ENCODE measurements at regions not wholly inside any gene's neighbourhood (a gene's known extent, or its start where the extent isn't known, plus 50 kb on each side); places are given as distances from the start of the nearest gene placed in this dataset.

DNA sequence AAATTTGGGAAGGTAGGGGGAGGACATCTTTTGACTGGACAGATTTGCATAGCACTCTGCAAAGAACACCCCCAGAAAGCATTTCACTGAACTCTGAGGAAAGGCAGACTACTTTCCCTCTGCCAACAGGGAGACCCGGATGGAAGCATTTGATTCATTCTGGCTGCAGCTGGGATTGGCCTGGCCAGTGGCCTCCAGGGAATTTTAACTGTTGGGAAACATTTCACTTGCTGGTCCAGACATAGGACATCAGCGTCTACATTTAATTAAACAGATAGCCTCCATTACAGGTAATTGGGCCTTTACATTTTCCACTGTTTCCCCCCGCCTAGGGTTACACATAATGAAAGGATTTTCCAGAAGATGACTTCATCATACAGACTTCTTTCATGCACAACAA is 92.8 kb downstream of the MARCHF4 start:
- Histone ChIP-seq H3K9me1 (ENCODE audit: control insufficient read depth, extremely low read depth, insufficient read depth, low read length) (no peaks in the 10 kb centered on the region), H3K9me3 (ENCODE audit: control insufficient read depth, low read depth, low read length) (no peaks in the 10 kb centered on the region), H3K79me2 (ENCODE audit: control insufficient read depth, insufficient read depth, low read length) (no peaks in the 10 kb centered on the region), H3K27ac (ENCODE audit: control insufficient read depth, insufficient read depth, low read length) (no peak overlapping the region), H3K4me3 (ENCODE audit: control insufficient read depth in 2 of 3, extremely low read depth in 1 of 3, insufficient read depth in 2 of 3, low read depth in 1 of 3, low read length in 3 of 3) (no peak overlapping the region), H3K4me2 (ENCODE audit: control insufficient read depth, extremely low read depth, insufficient read depth, low read depth, low read length) (no peak overlapping the region), H3K4me1 (ENCODE audit: control insufficient read depth, extremely low read depth, insufficient read depth, low read length) (no peaks in the 10 kb centered on the region), H4K20me1 (ENCODE audit: control insufficient read depth, extremely low read depth, insufficient read depth, low read length) (no peaks in the 10 kb centered on the region), H3K9ac (ENCODE audit: control insufficient read depth, extremely low read depth, insufficient read depth, low read length) (no peak overlapping the region), H3K36me3 (ENCODE audit: control insufficient read depth in 2 of 2, extremely low read depth in 1 of 2, insufficient read depth in 2 of 2, low read length in 2 of 2) (peaks cover 0 to 1% of the 10 kb centered on the region in 2 experiments), H2AFZ (ENCODE audit: control insufficient read depth, low read length) (no peak overlapping the region), H3K27me3 (ENCODE audit: control insufficient read depth, extremely low read depth, insufficient read depth, low read length) (no peaks in the 10 kb centered on the region)
- TF ChIP-seq, protein P1, sequence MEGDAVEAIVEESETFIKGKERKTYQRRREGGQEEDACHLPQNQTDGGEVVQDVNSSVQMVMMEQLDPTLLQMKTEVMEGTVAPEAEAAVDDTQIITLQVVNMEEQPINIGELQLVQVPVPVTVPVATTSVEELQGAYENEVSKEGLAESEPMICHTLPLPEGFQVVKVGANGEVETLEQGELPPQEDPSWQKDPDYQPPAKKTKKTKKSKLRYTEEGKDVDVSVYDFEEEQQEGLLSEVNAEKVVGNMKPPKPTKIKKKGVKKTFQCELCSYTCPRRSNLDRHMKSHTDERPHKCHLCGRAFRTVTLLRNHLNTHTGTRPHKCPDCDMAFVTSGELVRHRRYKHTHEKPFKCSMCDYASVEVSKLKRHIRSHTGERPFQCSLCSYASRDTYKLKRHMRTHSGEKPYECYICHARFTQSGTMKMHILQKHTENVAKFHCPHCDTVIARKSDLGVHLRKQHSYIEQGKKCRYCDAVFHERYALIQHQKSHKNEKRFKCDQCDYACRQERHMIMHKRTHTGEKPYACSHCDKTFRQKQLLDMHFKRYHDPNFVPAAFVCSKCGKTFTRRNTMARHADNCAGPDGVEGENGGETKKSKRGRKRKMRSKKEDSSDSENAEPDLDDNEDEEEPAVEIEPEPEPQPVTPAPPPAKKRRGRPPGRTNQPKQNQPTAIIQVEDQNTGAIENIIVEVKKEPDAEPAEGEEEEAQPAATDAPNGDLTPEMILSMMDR (optimal IDR thresholded peaks at IDR 0.05 in 1 of 3, IDR thresholded peaks at IDR 0.05 in 1 of 3, conservative IDR thresholded peaks at IDR 0.05 in 1 of 3; ENCODE audit: extremely low read depth in 1 of 3, insufficient read depth in 2 of 3, low read length in 3 of 3): no peak
- TF ChIP-seq EZH2 (IDR thresholded peaks at IDR 0.05; ENCODE audit: low read length): no peak
- dilution Hi-C loops (cut with MboI; ENCODE audit: extremely low pct_ligation_motif_present, low sequenced_read_pairs): no loop called here
- FAIRE-seq (no peak), DNase-seq (ENCODE audit: low read depth, low spot score) (no peak)

GRCh38 chr2:216279031-216279430 is 93.3 kb downstream of the MARCHF4 start:
- no peaks in the 10 kb centered on the region for H3K9me3 ChIP-seq (ENCODE audit: control insufficient read depth, low read depth, low read length)
- no peaks in the 10 kb centered on the region for H3K9me1 ChIP-seq (ENCODE audit: control insufficient read depth, extremely low read depth, insufficient read depth, low read length)
- peaks cover 0 to 1% of the 10 kb centered on the region in 2 experiments for H3K36me3 ChIP-seq (ENCODE audit: control insufficient read depth in 2 of 2, extremely low read depth in 1 of 2, insufficient read depth in 2 of 2, low read length in 2 of 2)
- no peak for FAIRE-seq
- no peak for TF ChIP-seq EZH2 (IDR thresholded peaks at IDR 0.05; ENCODE audit: low read length)
- no peak overlapping the region for H3K4me3 ChIP-seq (ENCODE audit: control insufficient read depth in 2 of 3, extremely low read depth in 1 of 3, insufficient read depth in 2 of 3, low read depth in 1 of 3, low read length in 3 of 3)
- H3K4me2 ChIP-seq (ENCODE audit: control insufficient read depth, extremely low read depth, insufficient read depth, low read depth, low read length): no peak overlapping the region
- no peak overlapping the region for H3K9ac ChIP-seq (ENCODE audit: control insufficient read depth, extremely low read depth, insufficient read depth, low read length)
- dilution Hi-C loops (cut with MboI; ENCODE audit: extremely low pct_ligation_motif_present, low sequenced_read_pairs): no loop called here
- H4K20me1 ChIP-seq (ENCODE audit: control insufficient read depth, extremely low read depth, insufficient read depth, low read length): no peaks in the 10 kb centered on the region
- no peak for DNase-seq (ENCODE audit: low read depth, low spot score)
- no peaks in the 10 kb centered on the region for H3K27me3 ChIP-seq (ENCODE audit: control insufficient read depth, extremely low read depth, insufficient read depth, low read length)
- no peak overlapping the region for H2AFZ ChIP-seq (ENCODE audit: control insufficient read depth, low read length)
- no peaks in the 10 kb centered on the region for H3K4me1 ChIP-seq (ENCODE audit: control insufficient read depth, extremely low read depth, insufficient read depth, low read length)
- H3K79me2 ChIP-seq (ENCODE audit: control insufficient read depth, insufficient read depth, low read length): no peaks in the 10 kb centered on the region
- no peak overlapping the region for H3K27ac ChIP-seq (ENCODE audit: control insufficient read depth, insufficient read depth, low read length)

GRCh38 chr2:216275890-216276289 is 96.4 kb downstream of the MARCHF4 start:
- no peak overlapping the region for H3K4me2 ChIP-seq (ENCODE audit: control insufficient read depth, extremely low read depth, insufficient read depth, low read depth, low read length)
- H3K9me1 ChIP-seq (ENCODE audit: control insufficient read depth, extremely low read depth, insufficient read depth, low read length): no peaks in the 10 kb centered on the region
- H3K4me3 ChIP-seq (ENCODE audit: control insufficient read depth in 2 of 3, extremely low read depth in 1 of 3, insufficient read depth in 2 of 3, low read depth in 1 of 3, low read length in 3 of 3): no peak overlapping the region
- FAIRE-seq (no peak), DNase-seq (ENCODE audit: low read depth, low spot score) (no peak)
- no peak overlapping the region for H3K27ac ChIP-seq (ENCODE audit: control insufficient read depth, insufficient read depth, low read length)
- peaks cover 0 to 1% of the 10 kb centered on the region in 2 experiments for H3K36me3 ChIP-seq (ENCODE audit: control insufficient read depth in 2 of 2, extremely low read depth in 1 of 2, insufficient read depth in 2 of 2, low read length in 2 of 2)
- H4K20me1 ChIP-seq (ENCODE audit: control insufficient read depth, extremely low read depth, insufficient read depth, low read length): no peaks in the 10 kb centered on the region
- TF ChIP-seq, protein P1 (optimal IDR thresholded peaks at IDR 0.05 in 1 of 3, IDR thresholded peaks at IDR 0.05 in 1 of 3, conservative IDR thresholded peaks at IDR 0.05 in 1 of 3; ENCODE audit: extremely low read depth in 1 of 3, insufficient read depth in 2 of 3, low read length in 3 of 3): no peak
- TF ChIP-seq EZH2 (IDR thresholded peaks at IDR 0.05; ENCODE audit: low read length): no peak
- no peaks in the 10 kb centered on the region for H3K4me1 ChIP-seq (ENCODE audit: control insufficient read depth, extremely low read depth, insufficient read depth, low read length)
- H3K79me2 ChIP-seq (ENCODE audit: control insufficient read depth, insufficient read depth, low read length): no peaks in the 10 kb centered on the region
- no peak overlapping the region for H3K9ac ChIP-seq (ENCODE audit: control insufficient read depth, extremely low read depth, insufficient read depth, low read length)
- dilution Hi-C loops (cut with MboI; ENCODE audit: extremely low pct_ligation_motif_present, low sequenced_read_pairs): no loop called here
- H3K27me3 ChIP-seq (ENCODE audit: control insufficient read depth, extremely low read depth, insufficient read depth, low read length): no peaks in the 10 kb centered on the region
- H2AFZ ChIP-seq (ENCODE audit: control insufficient read depth, low read length): no peak overlapping the region
- H3K9me3 ChIP-seq (ENCODE audit: control insufficient read depth, low read depth, low read length): no peaks in the 10 kb centered on the region

Measured in keratinocyte (primary cell).